Prostate gland (tissue), 2 donors: ENCODE measurements at regions not wholly inside any gene's neighbourhood (a gene's known extent, or its start where the extent isn't known, plus 50 kb on each side); places are given as distances from the start of the nearest gene placed in this dataset.

ENCODE experiments used
- POLR2AphosphoS5 ChIP-seq: sonication (generic); formaldehyde crosslinking; IDR thresholded peaks from one replicate; pipeline ENCODE4 v1.6.1; 2017; ENCODE audit warnings: antibody characterized with exemption
- TF ChIP-seq, protein P1 (sequence below), 4 experiments: fragments of 200-600 bp in 2 of 4; fragments of 450-650 bp in 2 of 4; sonication (generic) in 2 of 4; IDR thresholded peaks; 1 replicate in 3 of 4; 2 replicates in 1 of 4; pipeline ENCODE4 v1.5.1; 2016 to 2019; ENCODE audit warnings: antibody characterized with exemption in 4 of 4, mild to moderate bottlenecking in 2 of 4, moderate library complexity in 2 of 4

DNA sequence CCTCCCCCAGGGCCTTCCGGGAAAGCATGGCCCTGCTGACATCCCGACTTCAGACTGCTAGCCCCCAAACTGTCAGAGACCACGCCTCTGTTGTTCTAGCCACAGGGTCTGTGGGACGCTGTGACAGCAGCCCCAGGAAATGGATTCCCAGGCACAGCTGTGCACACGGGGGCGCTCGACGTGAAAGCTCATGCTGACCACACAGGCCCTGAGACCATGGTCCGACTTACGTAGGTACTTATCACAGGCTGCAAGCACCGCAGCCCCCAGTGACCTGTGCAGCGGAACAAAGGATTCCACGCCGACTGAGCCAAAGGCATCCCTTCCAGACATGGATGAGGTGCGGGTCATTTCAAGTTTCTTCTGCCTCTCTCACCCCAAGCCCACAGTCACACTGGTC, 150.6 kb downstream of the CTTN start:
- TF ChIP-seq, protein P1, sequence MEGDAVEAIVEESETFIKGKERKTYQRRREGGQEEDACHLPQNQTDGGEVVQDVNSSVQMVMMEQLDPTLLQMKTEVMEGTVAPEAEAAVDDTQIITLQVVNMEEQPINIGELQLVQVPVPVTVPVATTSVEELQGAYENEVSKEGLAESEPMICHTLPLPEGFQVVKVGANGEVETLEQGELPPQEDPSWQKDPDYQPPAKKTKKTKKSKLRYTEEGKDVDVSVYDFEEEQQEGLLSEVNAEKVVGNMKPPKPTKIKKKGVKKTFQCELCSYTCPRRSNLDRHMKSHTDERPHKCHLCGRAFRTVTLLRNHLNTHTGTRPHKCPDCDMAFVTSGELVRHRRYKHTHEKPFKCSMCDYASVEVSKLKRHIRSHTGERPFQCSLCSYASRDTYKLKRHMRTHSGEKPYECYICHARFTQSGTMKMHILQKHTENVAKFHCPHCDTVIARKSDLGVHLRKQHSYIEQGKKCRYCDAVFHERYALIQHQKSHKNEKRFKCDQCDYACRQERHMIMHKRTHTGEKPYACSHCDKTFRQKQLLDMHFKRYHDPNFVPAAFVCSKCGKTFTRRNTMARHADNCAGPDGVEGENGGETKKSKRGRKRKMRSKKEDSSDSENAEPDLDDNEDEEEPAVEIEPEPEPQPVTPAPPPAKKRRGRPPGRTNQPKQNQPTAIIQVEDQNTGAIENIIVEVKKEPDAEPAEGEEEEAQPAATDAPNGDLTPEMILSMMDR (IDR thresholded peaks at IDR 0.05), result no peak
- no peak for TF ChIP-seq POLR2AphosphoS5
